Erythroblast (primary cell): ENCODE measurements at regions not wholly inside any gene's neighbourhood (a gene's known extent, or its start where the extent isn't known, plus 50 kb on each side); places are given as distances from the start of the nearest gene placed in this dataset.

Experiments
- DNase-seq, 2 experiments: peaks; one replicate each; lab custom pipeline; 2025; lab: John Stamatoyannopoulos, UW
- GATA1 ChIP-seq: IDR thresholded peaks from 2 replicates; pipeline ENCODE4 v1.6.1; 2011; ENCODE audit warnings: low read depth, mild to moderate bottlenecking, control low read depth, low read length, moderate library complexity
- POLR2A ChIP-seq: IDR thresholded peaks from 2 replicates; pipeline ENCODE4 v1.6.1; 2011; ENCODE audit warnings: mild to moderate bottlenecking, low read length

GRCh38 chr16:20129375-20129774, 55.7 kb upstream of the GPR139 start:
- no peak for DNase-seq
- TF ChIP-seq GATA1, result no peak
- no peak for TF ChIP-seq POLR2A
